SJSA1 (cell line): ENCODE measurements at regions not wholly inside any gene's neighbourhood (a gene's known extent, or its start where the extent isn't known, plus 50 kb on each side); places are given as distances from the start of the nearest gene placed in this dataset.
"Not testable (repeated sequence)": the region's sequence is repeated elsewhere in the genome, so short reads cannot be mapped to it uniquely, and the experiment has no call there.

ENCODE experiments used
- DNase-seq, 2 experiments: peaks; one replicate each; pipeline ENCODE4 v3.0.0-alpha.2; 2015 to 2020; ENCODE audit warnings: low spot score in 2 of 2, low read depth in 1 of 2
- H3K27ac ChIP-seq: fragments of 250-450 bp; sonication (Bioruptor Pico); 2 replicates; pipeline ENCODE4 v1.5.1; 2020; ENCODE audit warnings: mild to moderate bottlenecking, moderate library complexity
- H3K27me3 ChIP-seq: fragments of 250-450 bp; sonication (Bioruptor Pico); replicated peaks from 2 replicates; pipeline ENCODE4 v1.5.1; 2020; ENCODE audit warnings: mild to moderate bottlenecking, moderate library complexity
- H3K36me3 ChIP-seq: fragments of 250-450 bp; sonication (Bioruptor Pico); 2 replicates; pipeline ENCODE4 v1.5.1; 2020; ENCODE audit warnings: mild to moderate bottlenecking
- H3K4me1 ChIP-seq: fragments of 250-450 bp; sonication (Bioruptor Pico); replicated peaks from 2 replicates; pipeline ENCODE4 v1.6.1; 2021; ENCODE audit warnings: mild to moderate bottlenecking
- H3K4me3 ChIP-seq: fragments of 250-450 bp; sonication (Bioruptor Pico); 2 replicates; pipeline ENCODE4 v1.5.1; 2020; ENCODE audit warnings: mild to moderate bottlenecking
- H3K9me3 ChIP-seq: fragments of 250-450 bp; sonication (Bioruptor Pico); replicated peaks from 2 replicates; pipeline ENCODE4 v1.5.1; 2020; ENCODE audit warnings: mild to moderate bottlenecking

DNA sequence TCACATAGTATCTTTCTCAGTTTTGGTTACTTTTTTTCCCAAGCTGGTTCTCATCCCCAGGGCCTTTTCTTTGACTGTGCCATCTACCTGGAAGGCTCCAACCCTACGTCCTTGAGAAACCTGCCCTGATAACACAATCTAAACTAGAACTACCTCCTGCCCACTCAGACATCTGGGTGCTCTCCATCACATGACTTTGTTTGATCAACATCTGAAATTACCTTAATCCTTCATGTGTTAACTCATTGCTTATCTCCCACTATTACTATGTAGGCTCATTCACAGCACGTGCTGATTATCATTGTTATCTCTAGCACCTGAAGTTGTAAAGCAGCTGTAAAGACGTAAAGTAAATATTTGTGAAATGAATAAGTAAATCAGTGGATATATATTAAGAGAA is 784.0 kb downstream of the TMTC2 start:
- Histone ChIP-seq H3K4me3 (no peak overlapping the region), H3K27me3 (peaks cover 88% of the 10 kb centered on the region), H3K9me3 (no peaks in the 10 kb centered on the region), H3K36me3 (no peaks in the 10 kb centered on the region), H3K27ac (no peak overlapping the region), H3K4me1 (no peaks in the 10 kb centered on the region)
- DNase-seq: peak; percentile 48 to 70

DNA sequence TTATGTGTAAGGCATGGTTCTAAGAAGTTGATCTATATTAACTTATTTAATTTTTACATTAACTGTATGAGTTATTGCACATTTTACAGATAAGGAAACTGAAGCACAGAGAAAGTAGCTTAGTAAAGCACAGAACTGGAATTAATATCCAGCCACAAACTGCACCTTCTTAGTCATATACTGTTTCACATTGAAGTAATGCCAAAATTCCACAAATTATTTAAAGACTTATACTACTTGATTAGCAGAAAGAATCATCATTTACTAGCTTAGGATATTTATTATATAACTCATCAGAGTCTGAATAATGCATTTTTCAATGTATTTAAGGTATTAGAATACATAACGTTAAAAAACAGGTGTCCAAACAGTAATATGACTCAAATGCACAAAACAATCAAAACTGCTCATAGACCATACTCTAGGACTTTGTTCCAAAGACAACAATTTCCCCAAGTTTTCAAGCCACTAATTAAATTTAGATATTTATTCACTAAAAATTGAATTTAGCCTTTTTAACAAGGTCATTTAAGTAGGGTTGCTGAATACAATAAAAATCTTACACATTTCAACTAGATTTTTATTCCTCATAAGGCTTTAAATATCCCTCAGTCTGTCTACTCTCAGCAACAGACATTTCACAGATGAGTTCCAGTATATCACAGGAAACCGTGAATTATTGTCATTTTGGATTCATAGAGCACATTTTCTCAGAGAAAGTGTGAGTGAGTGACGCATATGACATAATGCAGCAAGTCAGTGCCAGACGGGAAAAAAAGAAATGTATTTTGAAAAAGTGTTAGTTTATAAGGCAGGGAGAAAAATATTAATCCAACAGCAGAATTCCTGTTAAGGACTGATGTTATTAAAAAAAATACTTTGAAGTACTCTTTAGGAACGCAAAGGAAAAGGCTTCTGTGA is 782.5 kb downstream of the TMTC2 start:
- H3K27ac ChIP-seq: no peak overlapping the region
- H3K27me3 ChIP-seq: peaks cover 73% of the 10 kb centered on the region
- no peaks in the 10 kb centered on the region for H3K4me1 ChIP-seq
- H3K9me3 ChIP-seq: no peaks in the 10 kb centered on the region
- no peaks in the 10 kb centered on the region for H3K36me3 ChIP-seq
- no peak overlapping the region for H3K4me3 ChIP-seq
- DNase-seq: peak in 1 of 2 experiments; percentile 58

- peaks cover 42% of the 10 kb centered on the region for H3K27me3 ChIP-seq
- no peaks in the 10 kb centered on the region for H3K4me1 ChIP-seq
- no peaks in the 10 kb centered on the region for H3K36me3 ChIP-seq
- no peak overlapping the region for H3K4me3 ChIP-seq
- no peak for DNase-seq
- H3K9me3 ChIP-seq: no peaks in the 10 kb centered on the region
- no peak overlapping the region for H3K27ac ChIP-seq
These were observed 778.9 kb downstream of the TMTC2 start for GRCh38 chr12:83465632-83466031.

- Histone ChIP-seq H3K27ac (no peak overlapping the region), H3K4me3 (no peak overlapping the region), H3K36me3 (no peaks in the 10 kb centered on the region), H3K4me1 (no peaks in the 10 kb centered on the region), H3K9me3 (0 out of 2 replicates have a peak, but pooled peaks cover 5% of the 10 kb centered on the region), H3K27me3 (peaks cover 13% of the 10 kb centered on the region)
- DNase-seq: no peak
These were observed 775.7 kb downstream of the TMTC2 start for GRCh38 chr12:83462419-83462818.

- Histone ChIP-seq H3K36me3 (no peaks in the 10 kb centered on the region), H3K27ac (no peak overlapping the region), H3K27me3 (peaks cover 5% of the 10 kb centered on the region), H3K4me1 (no peaks in the 10 kb centered on the region), H3K9me3 (0 out of 2 replicates have a peak, but pooled peaks cover 5% of the 10 kb centered on the region), H3K4me3 (no peak overlapping the region)
- DNase-seq: no peak
These were observed 774.7 kb downstream of the TMTC2 start for GRCh38 chr12:83461336-83461935.

GRCh38 chr12:83451189-83451588 is 764.5 kb downstream of the TMTC2 start:
- no peak overlapping the region for H3K27ac ChIP-seq
- no peak overlapping the region for H3K4me3 ChIP-seq
- H3K4me1 ChIP-seq: no peaks in the 10 kb centered on the region
- no peak for DNase-seq
- no peaks in the 10 kb centered on the region for H3K36me3 ChIP-seq
- H3K27me3 ChIP-seq: no peaks in the 10 kb centered on the region
- peaks cover 13% of the 10 kb centered on the region; the same call in 1 of the 2 replicates for H3K9me3 ChIP-seq

GRCh38 chr12:83434600-83434999 is 747.9 kb downstream of the TMTC2 start:
- H3K9me3 ChIP-seq: 0 out of 2 replicates have a peak, but pooled peaks cover 5% of the 10 kb centered on the region
- no peaks in the 10 kb centered on the region for H3K36me3 ChIP-seq
- H3K4me3 ChIP-seq: no peak overlapping the region
- H3K27ac ChIP-seq: no peak overlapping the region
- H3K4me1 ChIP-seq: no peaks in the 10 kb centered on the region
- no peak for DNase-seq
- no peaks in the 10 kb centered on the region for H3K27me3 ChIP-seq

DNA sequence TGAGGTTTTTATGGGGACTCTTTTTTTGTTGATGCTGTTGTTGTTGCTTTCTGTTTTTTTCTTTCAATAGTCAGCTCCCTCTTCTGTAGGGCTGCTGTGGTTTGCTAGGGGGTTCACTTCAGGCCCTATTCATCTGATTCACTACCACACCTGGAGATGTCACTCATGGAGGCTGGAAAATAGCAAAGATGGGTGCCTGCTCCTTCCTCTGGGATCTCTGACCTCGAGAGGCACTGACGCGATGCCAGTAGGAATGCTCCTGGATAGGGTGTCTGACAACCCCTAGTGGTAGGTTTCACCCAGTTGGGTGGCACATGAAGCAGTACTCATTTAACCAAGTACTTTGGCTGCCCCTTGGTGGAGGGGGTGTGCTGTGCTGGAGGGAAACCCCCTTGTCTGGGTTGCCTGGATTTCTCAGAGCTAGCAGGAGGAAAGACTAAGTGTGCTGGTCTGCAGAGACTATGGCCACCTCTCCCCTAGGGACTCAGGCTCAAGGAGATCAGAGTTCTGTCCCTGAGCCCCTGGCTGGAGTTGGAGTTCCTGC is 745.5 kb downstream of the TMTC2 start:
- Histone ChIP-seq H3K9me3 (0 out of 2 replicates have a peak, but pooled peaks cover 5% of the 10 kb centered on the region), H3K4me3 (no peak overlapping the region), H3K4me1 (no peaks in the 10 kb centered on the region), H3K36me3 (no peaks in the 10 kb centered on the region), H3K27ac (no peak overlapping the region), H3K27me3 (no peaks in the 10 kb centered on the region)
- no peak for DNase-seq

GRCh38 chr12:83427586-83428136 is 741.0 kb downstream of the TMTC2 start:
- H3K36me3 ChIP-seq, H3K4me1 ChIP-seq, H3K27me3 ChIP-seq, H3K4me3 ChIP-seq, H3K9me3 ChIP-seq, DNase-seq, H3K27ac ChIP-seq: not testable (repeated sequence)

DNA sequence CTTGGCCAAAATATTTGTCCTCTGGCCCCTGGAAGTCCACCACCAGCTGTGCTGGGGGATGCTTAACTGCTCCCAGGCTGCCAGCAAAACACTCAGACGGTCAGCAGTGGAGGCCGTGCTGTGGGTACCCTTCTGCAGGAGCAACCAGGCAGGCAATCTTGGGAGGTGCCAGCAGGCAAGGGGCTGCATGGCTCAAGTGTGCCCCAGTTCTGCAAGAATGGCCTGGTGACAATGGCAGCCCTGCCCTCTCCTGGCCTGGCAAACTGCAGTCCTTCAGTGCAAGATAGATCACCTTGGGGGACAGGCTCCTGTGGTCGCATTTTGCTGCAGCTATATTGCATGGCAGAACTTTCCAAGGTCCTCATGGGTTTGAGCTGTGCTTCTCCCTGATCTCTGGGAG is 728.3 kb downstream of the TMTC2 start:
- H3K4me1 ChIP-seq: no peaks in the 10 kb centered on the region
- no peak overlapping the region for H3K4me3 ChIP-seq
- DNase-seq: no peak
- peaks cover 3% of the 10 kb centered on the region; the same call in 1 of the 2 replicates for H3K9me3 ChIP-seq
- H3K27ac ChIP-seq: no peak overlapping the region
- H3K27me3 ChIP-seq: no peaks in the 10 kb centered on the region
- no peaks in the 10 kb centered on the region for H3K36me3 ChIP-seq

GRCh38 chr12:83408851-83409250 is 722.1 kb downstream of the TMTC2 start:
- peaks cover 3% of the 10 kb centered on the region; the same call in 1 of the 2 replicates for H3K9me3 ChIP-seq
- no peaks in the 10 kb centered on the region for H3K36me3 ChIP-seq
- H3K27me3 ChIP-seq: no peaks in the 10 kb centered on the region
- no peaks in the 10 kb centered on the region for H3K4me1 ChIP-seq
- no peak overlapping the region for H3K27ac ChIP-seq
- no peak for DNase-seq
- H3K4me3 ChIP-seq: no peak overlapping the region

DNA sequence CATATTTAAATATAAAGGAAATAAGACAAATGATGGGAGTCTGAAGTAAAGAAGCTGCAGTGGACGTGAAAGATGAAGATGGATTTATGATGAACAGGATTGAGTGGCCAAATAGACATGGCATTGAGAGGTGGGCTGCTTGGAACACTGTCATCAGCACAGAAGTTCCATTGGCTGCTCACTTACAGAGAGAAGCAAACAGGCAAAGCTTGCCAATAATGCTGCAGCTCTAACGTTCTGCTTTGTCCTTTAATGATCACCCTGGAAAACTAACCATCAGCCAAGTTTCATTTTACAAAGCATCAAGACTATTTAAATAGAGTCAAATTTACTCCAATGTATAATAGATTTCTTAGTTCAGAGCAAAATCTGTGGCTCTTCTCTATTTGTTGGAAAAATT is 721.4 kb downstream of the TMTC2 start:
- H3K27ac ChIP-seq: no peak overlapping the region
- DNase-seq: no peak
- peaks cover 3% of the 10 kb centered on the region; the same call in 1 of the 2 replicates for H3K9me3 ChIP-seq
- no peaks in the 10 kb centered on the region for H3K4me1 ChIP-seq
- no peak overlapping the region for H3K4me3 ChIP-seq
- H3K36me3 ChIP-seq: no peaks in the 10 kb centered on the region
- no peaks in the 10 kb centered on the region for H3K27me3 ChIP-seq

DNA sequence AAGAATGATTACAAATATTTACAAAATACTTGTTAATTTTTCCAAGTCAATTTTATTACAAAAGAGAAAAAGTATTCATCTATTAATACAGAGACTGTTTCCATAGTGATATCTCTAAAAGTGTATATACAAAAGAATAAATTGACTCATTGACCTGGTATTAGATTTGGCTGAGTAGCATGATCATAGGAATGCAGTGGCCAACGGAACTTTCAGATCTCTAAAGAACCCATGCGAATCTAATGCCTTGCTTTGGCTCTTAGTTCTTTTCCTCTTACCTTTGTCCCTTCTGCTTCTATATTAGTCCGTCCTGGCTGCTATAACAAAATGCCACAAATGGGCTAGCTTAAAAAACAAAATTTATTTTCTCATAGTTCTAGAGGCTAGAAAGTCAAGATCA is 717.8 kb downstream of the TMTC2 start:
- Histone ChIP-seq H3K27me3 (no peaks in the 10 kb centered on the region), H3K27ac (no peak overlapping the region), H3K9me3 (peaks cover 3% of the 10 kb centered on the region), H3K4me1 (no peaks in the 10 kb centered on the region), H3K36me3 (no peaks in the 10 kb centered on the region), H3K4me3 (no peak overlapping the region)
- no peak for DNase-seq

DNA sequence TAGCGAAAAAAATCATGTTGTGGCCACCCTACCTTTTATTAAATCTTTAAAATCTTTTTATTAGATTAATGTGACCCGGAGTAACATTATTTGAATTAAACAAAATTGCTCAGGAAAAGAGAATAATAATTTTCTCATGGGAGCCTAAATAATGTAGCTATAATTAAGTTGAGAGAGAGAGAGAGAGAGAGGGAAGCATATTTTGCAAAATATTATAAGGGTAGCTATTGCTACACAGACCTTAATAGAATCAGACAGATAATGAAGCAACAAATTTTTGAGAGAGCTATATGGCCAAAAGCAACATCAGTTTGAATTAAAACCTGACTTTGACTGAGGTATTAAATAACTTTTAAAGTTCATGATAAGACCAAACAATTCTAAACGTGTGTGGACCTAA is 703.5 kb downstream of the TMTC2 start:
- H3K36me3 ChIP-seq: no peaks in the 10 kb centered on the region
- no peaks in the 10 kb centered on the region for H3K9me3 ChIP-seq
- H3K27me3 ChIP-seq: no peaks in the 10 kb centered on the region
- DNase-seq: no peak
- H3K27ac ChIP-seq: no peak overlapping the region
- no peaks in the 10 kb centered on the region for H3K4me1 ChIP-seq
- no peak overlapping the region for H3K4me3 ChIP-seq
